ENCODE measurements at regions not wholly inside any gene's neighbourhood (a gene's known extent, or its start where the extent isn't known, plus 50 kb on each side); places are given as distances from the start of the nearest gene placed in this dataset.

GRCh38 chr5:5593391-5593790, 170.9 kb downstream of the ICE1 start:
- H3K9me3 ChIP-seq (ENCODE audit: control insufficient read depth, low read depth, low read length), result no peaks in the 10 kb centered on the region
- no peak for DNase-seq
- no peak overlapping the region for H3K4me3 ChIP-seq (ENCODE audit: low read length)
- H3K27me3 ChIP-seq (ENCODE audit: control insufficient read depth, insufficient read depth, low read length), result no peaks in the 10 kb centered on the region
- H3K4me1 ChIP-seq (ENCODE audit: control insufficient read depth, insufficient read depth, low read length), result no peaks in the 10 kb centered on the region
- H3K27ac ChIP-seq (ENCODE audit: low read length), result no peak overlapping the region
- no peaks in the 10 kb centered on the region for H3K36me3 ChIP-seq (ENCODE audit: control insufficient read depth, insufficient read depth, low read length)

GRCh38 chr5:5592541-5592940, 170.1 kb downstream of the ICE1 start:
- Histone ChIP-seq H3K27ac (ENCODE audit: low read length) (no peak overlapping the region), H3K4me3 (ENCODE audit: low read length) (no peak overlapping the region), H3K27me3 (ENCODE audit: control insufficient read depth, insufficient read depth, low read length) (no peaks in the 10 kb centered on the region), H3K9me3 (ENCODE audit: control insufficient read depth, low read depth, low read length) (no peaks in the 10 kb centered on the region), H3K4me1 (ENCODE audit: control insufficient read depth, insufficient read depth, low read length) (no peaks in the 10 kb centered on the region), H3K36me3 (ENCODE audit: control insufficient read depth, insufficient read depth, low read length) (no peaks in the 10 kb centered on the region)
- no peak for DNase-seq
- 67% methylated on average over 1 of the region's 5 CpGs for WGBS (ENCODE audit: insufficient coverage, low lambda C conversion rate)

- no peak for DNase-seq
- no peaks in the 10 kb centered on the region for H3K9me3 ChIP-seq (ENCODE audit: control insufficient read depth, low read depth, low read length)
- no peaks in the 10 kb centered on the region for H3K27me3 ChIP-seq (ENCODE audit: control insufficient read depth, insufficient read depth, low read length)
- H3K4me3 ChIP-seq (ENCODE audit: low read length), result no peak overlapping the region
- H3K27ac ChIP-seq (ENCODE audit: low read length), result no peak overlapping the region
- H3K4me1 ChIP-seq (ENCODE audit: control insufficient read depth, insufficient read depth, low read length), result no peaks in the 10 kb centered on the region
- WGBS (ENCODE audit: insufficient coverage, low lambda C conversion rate), result 79% methylated on average over 2 of the region's 6 CpGs
- H3K36me3 ChIP-seq (ENCODE audit: control insufficient read depth, insufficient read depth, low read length), result no peaks in the 10 kb centered on the region
Measured at GRCh38 chr5:5591567-5591966, 169.1 kb downstream of the ICE1 start.

GRCh38 chr5:5589857-5590256, 167.4 kb downstream of the ICE1 start:
- H3K36me3 ChIP-seq (ENCODE audit: control insufficient read depth, insufficient read depth, low read length), result no peaks in the 10 kb centered on the region
- no peak for DNase-seq
- no peaks in the 10 kb centered on the region for H3K27me3 ChIP-seq (ENCODE audit: control insufficient read depth, insufficient read depth, low read length)
- H3K9me3 ChIP-seq (ENCODE audit: control insufficient read depth, low read depth, low read length), result no peaks in the 10 kb centered on the region
- no CpG with 5 or more reads among the region's 12 CpGs for WGBS (ENCODE audit: insufficient coverage, low lambda C conversion rate)
- no peak overlapping the region for H3K4me3 ChIP-seq (ENCODE audit: low read length)
- no peak overlapping the region for H3K27ac ChIP-seq (ENCODE audit: low read length)
- H3K4me1 ChIP-seq (ENCODE audit: control insufficient read depth, insufficient read depth, low read length), result no peaks in the 10 kb centered on the region

GRCh38 chr5:5588887-5589826, 166.7 kb downstream of the ICE1 start:
- whole genome bisulfite sequencing (ENCODE audit: insufficient coverage, low lambda C conversion rate), result no CpG with 5 or more reads among the region's 12 CpGs
- H3K27me3 ChIP-seq (ENCODE audit: control insufficient read depth, insufficient read depth, low read length), result no peaks in the 10 kb centered on the region
- no peak for DNase-seq
- no peak overlapping the region for H3K27ac ChIP-seq (ENCODE audit: low read length)
- no peaks in the 10 kb centered on the region for H3K36me3 ChIP-seq (ENCODE audit: control insufficient read depth, insufficient read depth, low read length)
- H3K9me3 ChIP-seq (ENCODE audit: control insufficient read depth, low read depth, low read length), result no peaks in the 10 kb centered on the region
- H3K4me1 ChIP-seq (ENCODE audit: control insufficient read depth, insufficient read depth, low read length), result no peaks in the 10 kb centered on the region
- H3K4me3 ChIP-seq (ENCODE audit: low read length), result no peak overlapping the region

GRCh38 chr5:5588386-5588785, 165.9 kb downstream of the ICE1 start:
- no peaks in the 10 kb centered on the region for H3K4me1 ChIP-seq (ENCODE audit: control insufficient read depth, insufficient read depth, low read length)
- no peak overlapping the region for H3K4me3 ChIP-seq (ENCODE audit: low read length)
- DNase-seq, result no peak
- H3K27me3 ChIP-seq (ENCODE audit: control insufficient read depth, insufficient read depth, low read length), result no peaks in the 10 kb centered on the region
- no peaks in the 10 kb centered on the region for H3K36me3 ChIP-seq (ENCODE audit: control insufficient read depth, insufficient read depth, low read length)
- no CpG with 5 or more reads among the region's 4 CpGs for WGBS (ENCODE audit: insufficient coverage, low lambda C conversion rate)
- H3K9me3 ChIP-seq (ENCODE audit: control insufficient read depth, low read depth, low read length), result no peaks in the 10 kb centered on the region
- no peak overlapping the region for H3K27ac ChIP-seq (ENCODE audit: low read length)

- H3K36me3 ChIP-seq (ENCODE audit: control insufficient read depth, insufficient read depth, low read length), result no peaks in the 10 kb centered on the region
- no peaks in the 10 kb centered on the region for H3K27me3 ChIP-seq (ENCODE audit: control insufficient read depth, insufficient read depth, low read length)
- no CpG with 5 or more reads among the region's 3 CpGs for WGBS (ENCODE audit: insufficient coverage, low lambda C conversion rate)
- no peak for DNase-seq
- H3K4me3 ChIP-seq (ENCODE audit: low read length), result no peak overlapping the region
- H3K9me3 ChIP-seq (ENCODE audit: control insufficient read depth, low read depth, low read length), result no peaks in the 10 kb centered on the region
- no peaks in the 10 kb centered on the region for H3K4me1 ChIP-seq (ENCODE audit: control insufficient read depth, insufficient read depth, low read length)
- no peak overlapping the region for H3K27ac ChIP-seq (ENCODE audit: low read length)
Measured at GRCh38 chr5:5587474-5587873, 165.0 kb downstream of the ICE1 start.

- no CpG with 5 or more reads among the region's 2 CpGs for WGBS (ENCODE audit: insufficient coverage, low lambda C conversion rate)
- H3K9me3 ChIP-seq (ENCODE audit: control insufficient read depth, low read depth, low read length), result no peaks in the 10 kb centered on the region
- H3K27ac ChIP-seq (ENCODE audit: low read length), result no peak overlapping the region
- DNase-seq, result no peak
- no peaks in the 10 kb centered on the region for H3K27me3 ChIP-seq (ENCODE audit: control insufficient read depth, insufficient read depth, low read length)
- no peak overlapping the region for H3K4me3 ChIP-seq (ENCODE audit: low read length)
- H3K4me1 ChIP-seq (ENCODE audit: control insufficient read depth, insufficient read depth, low read length), result no peaks in the 10 kb centered on the region
- no peaks in the 10 kb centered on the region for H3K36me3 ChIP-seq (ENCODE audit: control insufficient read depth, insufficient read depth, low read length)
Measured at GRCh38 chr5:5586721-5587120, 164.2 kb downstream of the ICE1 start.

- no peak for DNase-seq
- H3K27ac ChIP-seq (ENCODE audit: low read length), result no peak overlapping the region
- no peaks in the 10 kb centered on the region for H3K9me3 ChIP-seq (ENCODE audit: control insufficient read depth, low read depth, low read length)
- no peaks in the 10 kb centered on the region for H3K27me3 ChIP-seq (ENCODE audit: control insufficient read depth, insufficient read depth, low read length)
- no peaks in the 10 kb centered on the region for H3K36me3 ChIP-seq (ENCODE audit: control insufficient read depth, insufficient read depth, low read length)
- no peak overlapping the region for H3K4me3 ChIP-seq (ENCODE audit: low read length)
- WGBS (ENCODE audit: insufficient coverage, low lambda C conversion rate), result no CpG with 5 or more reads among the region's 6 CpGs
- no peaks in the 10 kb centered on the region for H3K4me1 ChIP-seq (ENCODE audit: control insufficient read depth, insufficient read depth, low read length)
Measured at GRCh38 chr5:5585751-5586341, 163.4 kb downstream of the ICE1 start.

- H3K27ac ChIP-seq (ENCODE audit: low read length), result no peak overlapping the region
- H3K4me1 ChIP-seq (ENCODE audit: control insufficient read depth, insufficient read depth, low read length), result no peaks in the 10 kb centered on the region
- no peak for DNase-seq
- H3K4me3 ChIP-seq (ENCODE audit: low read length), result no peak overlapping the region
- WGBS (ENCODE audit: insufficient coverage, low lambda C conversion rate), result no CpG with 5 or more reads among the region's 4 CpGs
- H3K9me3 ChIP-seq (ENCODE audit: control insufficient read depth, low read depth, low read length), result no peaks in the 10 kb centered on the region
- no peaks in the 10 kb centered on the region for H3K36me3 ChIP-seq (ENCODE audit: control insufficient read depth, insufficient read depth, low read length)
- H3K27me3 ChIP-seq (ENCODE audit: control insufficient read depth, insufficient read depth, low read length), result no peaks in the 10 kb centered on the region
Measured at GRCh38 chr5:5584751-5585150, 162.3 kb downstream of the ICE1 start.

All from large intestine (tissue), 3 donors.